HepG2 (cell line): ENCODE measurements at regions not wholly inside any gene's neighbourhood (a gene's known extent, or its start where the extent isn't known, plus 50 kb on each side); places are given as distances from the start of the nearest gene placed in this dataset.

Source experiments
- NR1H2 ChIP-seq: sonication (generic); formaldehyde crosslinking; IDR thresholded peaks from 2 replicates; pipeline ENCODE4 v1.8.1; 2022; ENCODE audit warnings: low read depth, missing genetic modification reagents, borderline replicate concordance
- POLR2G ChIP-seq: fragments of 200-400 bp; formaldehyde crosslinking; IDR thresholded peaks from 2 replicates; pipeline ENCODE4 v1.6.1; 2018; ENCODE audit warnings: mild to moderate bottlenecking, low read depth, low read length, moderate library complexity
- ZNF260 ChIP-seq: sonication (generic); formaldehyde crosslinking; IDR thresholded peaks from 2 replicates; pipeline ENCODE4 v1.4.0; 2020; ENCODE audit warnings: missing genetic modification reagents, low read depth, mild to moderate bottlenecking, borderline replicate concordance
- TF ChIP-seq, protein P1 (sequence below): sonication (generic); formaldehyde crosslinking; IDR thresholded peaks from one replicate; pipeline ENCODE4 v1.5.1; 2020; ENCODE audit warnings: mild to moderate bottlenecking, missing genetic modification reagents; ENCODE audit errors: not compliant biosample characterization
- TF ChIP-seq, protein P2 (sequence below): sonication (generic); formaldehyde crosslinking; IDR thresholded peaks from 2 replicates; pipeline ENCODE4 v1.9.0; 2021; ENCODE audit warnings: missing genetic modification reagents, borderline replicate concordance
- TF ChIP-seq, protein P3 (sequence below): sonication (generic); formaldehyde crosslinking; IDR thresholded peaks from 2 replicates; pipeline ENCODE4 v1.4.0; 2020; ENCODE audit warnings: missing genetic modification reagents, mild to moderate bottlenecking, borderline replicate concordance

DNA sequence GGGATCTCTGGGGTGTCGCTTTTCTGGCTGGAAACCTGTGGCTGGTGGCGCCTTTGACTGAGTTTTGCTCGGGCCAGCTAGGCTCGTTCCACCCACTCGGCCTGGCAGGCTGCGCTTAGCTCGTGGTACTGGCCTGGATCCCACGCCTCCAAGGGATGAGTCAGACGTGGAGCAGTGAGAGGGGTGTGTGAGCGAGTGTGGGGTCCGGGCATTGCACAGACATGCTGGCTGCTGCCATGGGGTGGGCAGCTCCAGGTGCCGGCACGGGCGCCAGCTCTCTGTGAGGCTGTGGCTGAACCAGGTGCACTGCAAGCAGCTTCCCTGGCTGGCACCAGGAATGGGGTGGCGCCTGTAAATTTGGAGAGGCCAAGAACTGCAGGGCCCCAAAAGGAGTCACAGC is 63.1 kb upstream of the CACNA2D1 start (continued):
- TF ChIP-seq, protein P1, sequence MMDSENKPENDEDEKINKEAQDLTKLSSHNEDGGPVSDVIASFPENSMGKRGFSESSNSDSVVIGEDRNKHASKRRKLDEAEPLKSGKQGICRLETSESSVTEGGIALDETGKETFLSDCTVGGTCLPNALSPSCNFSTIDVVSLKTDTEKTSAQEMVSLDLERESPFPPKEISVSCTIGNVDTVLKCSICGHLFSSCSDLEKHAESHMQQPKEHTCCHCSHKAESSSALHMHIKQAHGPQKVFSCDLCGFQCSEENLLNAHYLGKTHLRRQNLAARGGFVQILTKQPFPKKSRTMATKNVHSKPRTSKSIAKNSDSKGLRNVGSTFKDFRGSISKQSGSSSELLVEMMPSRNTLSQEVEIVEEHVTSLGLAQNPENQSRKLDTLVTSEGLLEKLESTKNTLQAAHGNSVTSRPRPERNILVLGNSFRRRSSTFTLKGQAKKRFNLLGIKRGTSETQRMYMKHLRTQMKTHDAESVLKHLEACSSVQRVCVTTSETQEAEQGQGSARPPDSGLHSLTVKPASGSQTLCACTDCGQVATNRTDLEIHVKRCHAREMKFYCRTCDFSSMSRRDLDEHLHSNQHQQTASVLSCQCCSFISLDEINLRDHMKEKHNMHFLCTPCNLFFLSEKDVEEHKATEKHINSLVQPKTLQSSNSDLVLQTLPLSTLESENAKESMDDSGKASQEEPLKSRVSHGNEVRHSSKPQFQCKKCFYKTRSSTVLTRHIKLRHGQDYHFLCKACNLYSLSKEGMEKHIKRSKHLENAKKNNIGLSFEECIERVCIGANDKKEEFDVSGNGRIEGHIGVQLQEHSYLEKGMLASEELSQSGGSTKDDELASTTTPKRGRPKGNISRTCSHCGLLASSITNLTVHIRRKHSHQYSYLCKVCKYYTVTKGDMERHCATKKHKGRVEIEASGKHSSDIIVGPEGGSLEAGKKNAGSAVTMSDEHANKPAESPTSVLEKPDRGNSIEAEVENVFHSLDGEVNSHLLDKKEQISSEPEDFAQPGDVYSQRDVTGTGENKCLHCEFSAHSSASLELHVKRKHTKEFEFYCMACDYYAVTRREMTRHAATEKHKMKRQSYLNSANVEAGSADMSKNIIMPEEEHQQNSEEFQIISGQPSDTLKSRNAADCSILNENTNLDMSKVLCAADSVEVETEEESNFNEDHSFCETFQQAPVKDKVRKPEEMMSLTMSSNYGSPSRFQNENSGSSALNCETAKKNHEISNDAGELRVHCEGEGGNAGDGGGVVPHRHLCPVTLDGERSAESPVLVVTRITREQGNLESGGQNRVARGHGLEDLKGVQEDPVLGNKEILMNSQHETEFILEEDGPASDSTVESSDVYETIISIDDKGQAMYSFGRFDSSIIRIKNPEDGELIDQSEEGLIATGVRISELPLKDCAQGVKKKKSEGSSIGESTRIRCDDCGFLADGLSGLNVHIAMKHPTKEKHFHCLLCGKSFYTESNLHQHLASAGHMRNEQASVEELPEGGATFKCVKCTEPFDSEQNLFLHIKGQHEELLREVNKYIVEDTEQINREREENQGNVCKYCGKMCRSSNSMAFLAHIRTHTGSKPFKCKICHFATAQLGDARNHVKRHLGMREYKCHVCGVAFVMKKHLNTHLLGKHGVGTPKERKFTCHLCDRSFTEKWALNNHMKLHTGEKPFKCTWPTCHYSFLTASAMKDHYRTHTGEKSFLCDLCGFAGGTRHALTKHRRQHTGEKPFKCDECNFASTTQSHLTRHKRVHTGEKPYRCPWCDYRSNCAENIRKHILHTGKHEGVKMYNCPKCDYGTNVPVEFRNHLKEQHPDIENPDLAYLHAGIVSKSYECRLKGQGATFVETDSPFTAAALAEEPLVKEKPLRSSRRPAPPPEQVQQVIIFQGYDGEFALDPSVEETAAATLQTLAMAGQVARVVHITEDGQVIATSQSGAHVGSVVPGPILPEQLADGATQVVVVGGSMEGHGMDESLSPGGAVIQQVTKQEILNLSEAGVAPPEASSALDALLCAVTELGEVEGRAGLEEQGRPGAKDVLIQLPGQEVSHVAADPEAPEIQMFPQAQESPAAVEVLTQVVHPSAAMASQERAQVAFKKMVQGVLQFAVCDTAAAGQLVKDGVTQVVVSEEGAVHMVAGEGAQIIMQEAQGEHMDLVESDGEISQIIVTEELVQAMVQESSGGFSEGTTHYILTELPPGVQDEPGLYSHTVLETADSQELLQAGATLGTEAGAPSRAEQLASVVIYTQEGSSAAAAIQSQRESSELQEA (CRISPR knock-in tag): no peak
- no peak for TF ChIP-seq ZNF260 (CRISPR knock-in tag)
- TF ChIP-seq, protein P2, sequence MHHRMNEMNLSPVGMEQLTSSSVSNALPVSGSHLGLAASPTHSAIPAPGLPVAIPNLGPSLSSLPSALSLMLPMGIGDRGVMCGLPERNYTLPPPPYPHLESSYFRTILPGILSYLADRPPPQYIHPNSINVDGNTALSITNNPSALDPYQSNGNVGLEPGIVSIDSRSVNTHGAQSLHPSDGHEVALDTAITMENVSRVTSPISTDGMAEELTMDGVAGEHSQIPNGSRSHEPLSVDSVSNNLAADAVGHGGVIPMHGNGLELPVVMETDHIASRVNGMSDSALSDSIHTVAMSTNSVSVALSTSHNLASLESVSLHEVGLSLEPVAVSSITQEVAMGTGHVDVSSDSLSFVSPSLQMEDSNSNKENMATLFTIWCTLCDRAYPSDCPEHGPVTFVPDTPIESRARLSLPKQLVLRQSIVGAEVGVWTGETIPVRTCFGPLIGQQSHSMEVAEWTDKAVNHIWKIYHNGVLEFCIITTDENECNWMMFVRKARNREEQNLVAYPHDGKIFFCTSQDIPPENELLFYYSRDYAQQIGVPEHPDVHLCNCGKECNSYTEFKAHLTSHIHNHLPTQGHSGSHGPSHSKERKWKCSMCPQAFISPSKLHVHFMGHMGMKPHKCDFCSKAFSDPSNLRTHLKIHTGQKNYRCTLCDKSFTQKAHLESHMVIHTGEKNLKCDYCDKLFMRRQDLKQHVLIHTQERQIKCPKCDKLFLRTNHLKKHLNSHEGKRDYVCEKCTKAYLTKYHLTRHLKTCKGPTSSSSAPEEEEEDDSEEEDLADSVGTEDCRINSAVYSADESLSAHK (CRISPR knock-in tag): no peak
- TF ChIP-seq, protein P3, sequence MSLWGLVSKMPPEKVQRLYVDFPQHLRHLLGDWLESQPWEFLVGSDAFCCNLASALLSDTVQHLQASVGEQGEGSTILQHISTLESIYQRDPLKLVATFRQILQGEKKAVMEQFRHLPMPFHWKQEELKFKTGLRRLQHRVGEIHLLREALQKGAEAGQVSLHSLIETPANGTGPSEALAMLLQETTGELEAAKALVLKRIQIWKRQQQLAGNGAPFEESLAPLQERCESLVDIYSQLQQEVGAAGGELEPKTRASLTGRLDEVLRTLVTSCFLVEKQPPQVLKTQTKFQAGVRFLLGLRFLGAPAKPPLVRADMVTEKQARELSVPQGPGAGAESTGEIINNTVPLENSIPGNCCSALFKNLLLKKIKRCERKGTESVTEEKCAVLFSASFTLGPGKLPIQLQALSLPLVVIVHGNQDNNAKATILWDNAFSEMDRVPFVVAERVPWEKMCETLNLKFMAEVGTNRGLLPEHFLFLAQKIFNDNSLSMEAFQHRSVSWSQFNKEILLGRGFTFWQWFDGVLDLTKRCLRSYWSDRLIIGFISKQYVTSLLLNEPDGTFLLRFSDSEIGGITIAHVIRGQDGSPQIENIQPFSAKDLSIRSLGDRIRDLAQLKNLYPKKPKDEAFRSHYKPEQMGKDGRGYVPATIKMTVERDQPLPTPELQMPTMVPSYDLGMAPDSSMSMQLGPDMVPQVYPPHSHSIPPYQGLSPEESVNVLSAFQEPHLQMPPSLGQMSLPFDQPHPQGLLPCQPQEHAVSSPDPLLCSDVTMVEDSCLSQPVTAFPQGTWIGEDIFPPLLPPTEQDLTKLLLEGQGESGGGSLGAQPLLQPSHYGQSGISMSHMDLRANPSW (CRISPR knock-in tag): no peak
- TF ChIP-seq POLR2G: no peak
- no peak for TF ChIP-seq NR1H2 (CRISPR knock-in tag)
